ENCODE measurements at regions not wholly inside any gene's neighbourhood (a gene's known extent, or its start where the extent isn't known, plus 50 kb on each side); places are given as distances from the start of the nearest gene placed in this dataset.

DNA sequence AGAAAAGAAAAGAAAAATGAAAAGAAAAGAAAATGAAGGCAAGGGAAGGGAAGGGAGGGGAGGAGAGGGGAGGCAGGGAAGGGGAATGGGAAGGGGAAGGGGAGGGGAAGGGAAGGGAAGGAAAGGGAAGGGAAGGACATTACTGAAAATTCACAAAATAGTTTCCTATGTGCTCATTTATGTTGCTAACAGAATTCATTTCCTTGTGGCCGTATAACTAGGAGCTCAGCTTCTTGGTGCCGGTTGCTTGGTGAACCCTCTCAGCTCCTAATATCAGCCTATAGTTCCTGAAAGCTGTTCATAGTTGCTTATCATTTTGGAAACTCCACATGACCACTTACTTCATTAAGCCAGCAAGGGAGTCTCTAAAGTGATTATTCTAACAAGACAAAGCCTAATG lies 379.8 kb upstream of the TMEFF2 start:
- DNase-seq (ENCODE audit: low spot score), result no peak
- TF ChIP-seq CTCF (IDR thresholded peaks at IDR 0.05; ENCODE audit: extremely low read depth, missing control alignments), result no peak

DNA sequence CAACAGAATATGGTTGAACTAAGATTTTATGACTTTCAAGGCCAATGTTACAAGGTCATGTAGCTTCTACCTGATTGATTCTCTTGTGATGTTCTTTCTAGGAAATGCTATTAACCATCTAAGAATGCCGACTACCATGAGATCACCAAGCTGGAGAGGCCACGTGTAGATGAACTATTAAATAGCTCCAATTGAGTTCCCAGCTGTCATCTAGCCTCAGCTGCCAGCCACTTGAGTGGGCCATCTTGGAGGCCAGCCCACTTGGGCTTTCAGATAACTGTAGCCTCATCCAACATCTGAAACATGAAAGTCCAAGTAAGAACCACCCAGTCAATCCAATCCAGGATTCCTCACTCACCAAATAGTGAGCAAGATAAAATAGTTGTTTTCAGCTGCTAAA lies 376.9 kb upstream of the TMEFF2 start:
- TF ChIP-seq CTCF (IDR thresholded peaks at IDR 0.05; ENCODE audit: extremely low read depth, missing control alignments), result no peak
- DNase-seq (ENCODE audit: low spot score), result no peak

DNA sequence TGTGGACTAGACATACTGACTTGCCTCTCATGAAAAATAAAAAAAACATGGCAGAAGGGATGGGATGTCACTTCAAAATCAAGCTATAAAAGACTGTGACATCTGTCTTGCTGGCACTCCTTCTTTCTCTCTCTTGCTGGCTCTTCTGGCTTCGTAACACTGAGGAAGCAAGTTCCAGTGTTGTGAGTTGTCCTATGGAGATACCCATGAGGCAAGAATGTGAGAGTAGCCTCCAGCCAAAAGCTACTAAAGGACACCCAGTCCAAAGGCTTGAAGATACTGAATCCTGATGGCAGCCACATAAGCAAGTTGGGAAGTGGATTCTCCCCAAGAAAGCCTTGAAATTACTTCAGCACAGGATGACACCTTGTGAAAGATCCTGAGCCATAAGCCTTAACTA lies 376.1 kb upstream of the TMEFF2 start:
- no peak for TF ChIP-seq CTCF (IDR thresholded peaks at IDR 0.05; ENCODE audit: extremely low read depth, missing control alignments)
- DNase-seq (ENCODE audit: low spot score), result no peak

DNA sequence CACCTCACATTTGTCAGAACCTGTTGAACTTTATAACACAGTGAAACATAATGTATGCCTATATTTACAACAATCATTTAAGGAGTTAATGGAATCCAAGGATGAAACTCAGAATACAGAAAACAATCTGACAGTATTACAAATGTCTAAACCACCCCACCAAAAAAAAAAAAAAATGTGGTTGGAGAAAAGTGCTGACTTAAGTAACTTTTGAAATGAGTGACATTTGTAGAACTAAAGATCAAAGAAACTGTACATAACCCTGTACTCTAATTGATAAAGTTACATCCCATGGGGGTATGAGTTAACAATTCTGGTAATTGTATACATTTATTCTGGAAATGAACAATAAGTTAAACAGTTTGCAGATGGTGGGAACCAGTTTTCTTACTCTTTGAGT lies 372.1 kb upstream of the TMEFF2 start:
- DNase-seq (ENCODE audit: low spot score), result no peak

DNA sequence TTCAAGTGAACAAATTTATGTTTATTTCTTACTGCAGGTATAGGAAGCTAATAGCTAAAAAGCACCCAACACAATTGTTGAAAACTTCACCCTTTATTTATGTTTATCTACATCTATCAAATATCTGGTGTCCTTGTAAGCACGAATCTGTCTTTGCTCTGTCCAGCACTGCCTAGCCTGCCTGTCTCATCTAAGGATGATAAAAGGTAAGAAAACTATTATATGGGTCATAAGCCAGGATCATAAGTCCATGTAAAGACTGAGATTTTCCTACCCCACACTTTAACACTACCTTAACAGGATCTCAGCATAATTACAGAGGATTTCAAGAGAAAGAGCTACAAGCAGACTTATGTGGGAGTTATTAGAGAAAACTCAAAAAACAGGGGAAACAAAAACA lies 365.6 kb upstream of the TMEFF2 start:
- DNase-seq (ENCODE audit: low spot score), result no peak
- no peak for TF ChIP-seq CTCF (IDR thresholded peaks at IDR 0.05; ENCODE audit: extremely low read depth, missing control alignments)

More for the DNA sequence above, 372.1 kb upstream of the TMEFF2 start:
- TF ChIP-seq CTCF (IDR thresholded peaks at IDR 0.05; ENCODE audit: extremely low read depth, missing control alignments), result no peak

- TF ChIP-seq CTCF (IDR thresholded peaks at IDR 0.05; ENCODE audit: extremely low read depth, missing control alignments), result no peak
- no peak for DNase-seq (ENCODE audit: low spot score)
These were observed 364.9 kb upstream of the TMEFF2 start for GRCh38 chr2:192559587-192559986.

- no peak for DNase-seq (ENCODE audit: low spot score)
- TF ChIP-seq CTCF (IDR thresholded peaks at IDR 0.05; ENCODE audit: extremely low read depth, missing control alignments), result no peak
These were observed 363.9 kb upstream of the TMEFF2 start for GRCh38 chr2:192558637-192559036.

All from GM20000 (cell line).